ENCODE measurements at regions not wholly inside any gene's neighbourhood (a gene's known extent, or its start where the extent isn't known, plus 50 kb on each side); places are given as distances from the start of the nearest gene placed in this dataset.

DNA sequence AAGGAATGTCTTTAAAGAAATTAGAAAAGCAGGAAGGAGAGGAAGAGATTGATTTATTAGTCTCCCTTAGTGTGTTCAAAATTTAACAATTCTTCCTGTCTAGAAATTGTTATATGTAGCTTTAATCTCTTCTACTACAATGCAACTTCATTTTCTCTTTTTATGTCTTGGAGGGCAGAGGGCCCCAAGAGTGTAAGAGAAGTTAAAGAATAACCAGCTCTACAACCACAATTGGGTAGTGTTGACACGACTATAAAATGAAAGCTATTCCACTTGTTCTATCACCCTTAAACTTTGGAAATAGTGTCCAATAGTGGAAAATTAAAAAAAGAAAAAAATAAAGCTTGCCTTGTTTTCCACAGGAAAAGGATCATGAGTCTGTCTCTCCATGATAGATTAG is 82.6 kb upstream of the DPYD start:
- TF ChIP-seq, protein P1, sequence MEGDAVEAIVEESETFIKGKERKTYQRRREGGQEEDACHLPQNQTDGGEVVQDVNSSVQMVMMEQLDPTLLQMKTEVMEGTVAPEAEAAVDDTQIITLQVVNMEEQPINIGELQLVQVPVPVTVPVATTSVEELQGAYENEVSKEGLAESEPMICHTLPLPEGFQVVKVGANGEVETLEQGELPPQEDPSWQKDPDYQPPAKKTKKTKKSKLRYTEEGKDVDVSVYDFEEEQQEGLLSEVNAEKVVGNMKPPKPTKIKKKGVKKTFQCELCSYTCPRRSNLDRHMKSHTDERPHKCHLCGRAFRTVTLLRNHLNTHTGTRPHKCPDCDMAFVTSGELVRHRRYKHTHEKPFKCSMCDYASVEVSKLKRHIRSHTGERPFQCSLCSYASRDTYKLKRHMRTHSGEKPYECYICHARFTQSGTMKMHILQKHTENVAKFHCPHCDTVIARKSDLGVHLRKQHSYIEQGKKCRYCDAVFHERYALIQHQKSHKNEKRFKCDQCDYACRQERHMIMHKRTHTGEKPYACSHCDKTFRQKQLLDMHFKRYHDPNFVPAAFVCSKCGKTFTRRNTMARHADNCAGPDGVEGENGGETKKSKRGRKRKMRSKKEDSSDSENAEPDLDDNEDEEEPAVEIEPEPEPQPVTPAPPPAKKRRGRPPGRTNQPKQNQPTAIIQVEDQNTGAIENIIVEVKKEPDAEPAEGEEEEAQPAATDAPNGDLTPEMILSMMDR (IDR thresholded peaks at IDR 0.05; ENCODE audit: insufficient read depth, low read length, poor library complexity, severe bottlenecking): no peak
- no peaks in the 10 kb centered on the region for H3K36me3 ChIP-seq (ENCODE audit: control insufficient read depth, insufficient read depth, low read length)

GRCh38 chr1:98002288-98002687 is 81.5 kb upstream of the DPYD start:
- H3K27me3 ChIP-seq (replicated peaks; ENCODE audit: control insufficient read depth, insufficient read depth, low read length): no peaks in the 10 kb centered on the region
- TF ChIP-seq, protein P1 (IDR thresholded peaks at IDR 0.05; ENCODE audit: insufficient read depth, low read length, poor library complexity, severe bottlenecking): no peak
- DNase-seq (ENCODE audit: extremely low read depth, insufficient read length): no peak
- no peak overlapping the region for H3K4me3 ChIP-seq (replicated peaks; ENCODE audit: low read depth, low read length)
- H3K36me3 ChIP-seq (ENCODE audit: control insufficient read depth, insufficient read depth, low read length): no peaks in the 10 kb centered on the region

More for the DNA sequence above, 82.6 kb upstream of the DPYD start:
- no peak for DNase-seq (ENCODE audit: extremely low read depth, insufficient read length)
- no peaks in the 10 kb centered on the region for H3K27me3 ChIP-seq (replicated peaks; ENCODE audit: control insufficient read depth, insufficient read depth, low read length)
- H3K4me3 ChIP-seq (replicated peaks; ENCODE audit: low read depth, low read length): no peak overlapping the region

GRCh38 chr1:98001764-98002163 is 80.9 kb upstream of the DPYD start:
- Histone ChIP-seq H3K36me3 (ENCODE audit: control insufficient read depth, insufficient read depth, low read length) (no peaks in the 10 kb centered on the region), H3K27me3 (replicated peaks; ENCODE audit: control insufficient read depth, insufficient read depth, low read length) (no peaks in the 10 kb centered on the region), H3K4me3 (replicated peaks; ENCODE audit: low read depth, low read length) (no peak overlapping the region)
- TF ChIP-seq, protein P1 (IDR thresholded peaks at IDR 0.05; ENCODE audit: insufficient read depth, low read length, poor library complexity, severe bottlenecking): no peak
- no peak for DNase-seq (ENCODE audit: extremely low read depth, insufficient read length)

DNA sequence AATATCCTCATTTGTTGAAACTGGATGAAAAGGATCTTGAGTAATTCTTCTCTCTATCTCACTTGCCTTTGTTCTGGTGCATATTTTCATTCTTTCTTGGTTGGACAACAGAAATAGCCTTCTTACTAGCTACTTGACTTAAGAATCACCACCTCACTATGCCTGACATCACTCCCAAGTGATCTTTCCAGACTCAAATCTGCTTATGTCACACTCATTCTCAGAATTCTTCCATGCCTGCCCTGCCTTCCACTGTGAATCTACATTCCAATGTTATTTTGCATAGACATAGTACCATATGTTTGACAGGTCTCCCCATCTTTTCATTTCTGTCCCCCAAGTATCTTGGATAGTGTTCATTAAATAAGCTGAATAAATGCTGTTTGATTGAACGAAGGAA is 78.5 kb upstream of the DPYD start:
- no peak for DNase-seq (ENCODE audit: extremely low read depth, insufficient read length)
- no peaks in the 10 kb centered on the region for H3K36me3 ChIP-seq (ENCODE audit: control insufficient read depth, insufficient read depth, low read length)
- no peaks in the 10 kb centered on the region for H3K27me3 ChIP-seq (replicated peaks; ENCODE audit: control insufficient read depth, insufficient read depth, low read length)
- TF ChIP-seq, protein P1 (IDR thresholded peaks at IDR 0.05; ENCODE audit: insufficient read depth, low read length, poor library complexity, severe bottlenecking): no peak
- no peak overlapping the region for H3K4me3 ChIP-seq (replicated peaks; ENCODE audit: low read depth, low read length)

DNA sequence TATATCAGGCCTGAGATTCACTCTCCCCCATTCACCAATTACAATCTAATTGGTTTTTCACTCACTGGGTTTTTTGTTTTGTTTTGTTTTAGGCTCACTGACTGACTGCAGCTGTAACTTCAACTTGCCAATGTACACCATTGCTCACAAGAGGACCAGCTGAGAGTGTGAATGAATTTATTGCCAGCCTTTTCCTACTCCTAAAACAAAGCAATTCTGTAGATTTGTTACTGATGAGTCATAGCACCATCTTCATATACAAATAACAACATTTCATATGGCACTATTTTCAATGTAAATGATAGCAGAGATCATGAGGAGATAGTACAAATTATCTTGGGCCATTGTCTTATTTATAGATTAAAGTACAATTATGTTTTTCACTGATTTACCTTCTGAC is 76.0 kb upstream of the DPYD start:
- Histone ChIP-seq H3K36me3 (ENCODE audit: control insufficient read depth, insufficient read depth, low read length) (no peaks in the 10 kb centered on the region), H3K4me3 (replicated peaks; ENCODE audit: low read depth, low read length) (no peak overlapping the region), H3K27me3 (replicated peaks; ENCODE audit: control insufficient read depth, insufficient read depth, low read length) (no peaks in the 10 kb centered on the region)
- TF ChIP-seq, protein P1 (IDR thresholded peaks at IDR 0.05; ENCODE audit: insufficient read depth, low read length, poor library complexity, severe bottlenecking): no peak
- DNase-seq (ENCODE audit: extremely low read depth, insufficient read length): no peak

GRCh38 chr1:97989094-97989680 is 68.4 kb upstream of the DPYD start:
- H3K4me3 ChIP-seq (replicated peaks; ENCODE audit: low read depth, low read length): no peak overlapping the region
- TF ChIP-seq, protein P1 (IDR thresholded peaks at IDR 0.05; ENCODE audit: insufficient read depth, low read length, poor library complexity, severe bottlenecking): no peak
- no peaks in the 10 kb centered on the region for H3K27me3 ChIP-seq (replicated peaks; ENCODE audit: control insufficient read depth, insufficient read depth, low read length)
- DNase-seq (ENCODE audit: extremely low read depth, insufficient read length): no peak
- no peaks in the 10 kb centered on the region for H3K36me3 ChIP-seq (ENCODE audit: control insufficient read depth, insufficient read depth, low read length)
